ENCODE measurements at regions not wholly inside any gene's neighbourhood (a gene's known extent, or its start where the extent isn't known, plus 50 kb on each side); places are given as distances from the start of the nearest gene placed in this dataset.
A peak's percentile ranks its signal among the peaks of the same experiment; 100 is the strongest.
"Not testable (repeated sequence)": the region's sequence is repeated elsewhere in the genome, so short reads cannot be mapped to it uniquely, and the experiment has no call there.

DNA sequence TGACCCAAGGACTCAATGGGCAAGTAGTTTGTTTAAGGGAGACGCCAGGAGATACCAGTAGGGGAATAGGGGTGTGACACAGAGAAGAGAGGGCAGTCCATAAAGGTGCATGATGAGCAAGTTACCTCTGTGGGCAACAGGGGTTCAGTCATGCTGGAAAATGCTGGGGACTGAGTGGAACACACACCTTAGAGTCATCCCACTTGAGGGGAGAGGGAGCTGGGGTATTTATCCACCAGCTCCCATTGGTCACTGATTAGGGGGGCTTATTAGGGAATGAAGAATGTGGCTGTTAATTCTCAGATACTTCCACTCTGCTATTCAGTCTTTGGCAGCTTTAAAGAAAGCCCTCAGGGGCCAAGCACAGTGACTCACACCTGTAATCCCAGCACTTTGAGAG is 67.5 kb upstream of the MRI1 start:
- in situ Hi-C loops (cut with HindIII; ENCODE audit: low sequenced_read_pairs) = no loop called here
- TF ChIP-seq, protein P1, sequence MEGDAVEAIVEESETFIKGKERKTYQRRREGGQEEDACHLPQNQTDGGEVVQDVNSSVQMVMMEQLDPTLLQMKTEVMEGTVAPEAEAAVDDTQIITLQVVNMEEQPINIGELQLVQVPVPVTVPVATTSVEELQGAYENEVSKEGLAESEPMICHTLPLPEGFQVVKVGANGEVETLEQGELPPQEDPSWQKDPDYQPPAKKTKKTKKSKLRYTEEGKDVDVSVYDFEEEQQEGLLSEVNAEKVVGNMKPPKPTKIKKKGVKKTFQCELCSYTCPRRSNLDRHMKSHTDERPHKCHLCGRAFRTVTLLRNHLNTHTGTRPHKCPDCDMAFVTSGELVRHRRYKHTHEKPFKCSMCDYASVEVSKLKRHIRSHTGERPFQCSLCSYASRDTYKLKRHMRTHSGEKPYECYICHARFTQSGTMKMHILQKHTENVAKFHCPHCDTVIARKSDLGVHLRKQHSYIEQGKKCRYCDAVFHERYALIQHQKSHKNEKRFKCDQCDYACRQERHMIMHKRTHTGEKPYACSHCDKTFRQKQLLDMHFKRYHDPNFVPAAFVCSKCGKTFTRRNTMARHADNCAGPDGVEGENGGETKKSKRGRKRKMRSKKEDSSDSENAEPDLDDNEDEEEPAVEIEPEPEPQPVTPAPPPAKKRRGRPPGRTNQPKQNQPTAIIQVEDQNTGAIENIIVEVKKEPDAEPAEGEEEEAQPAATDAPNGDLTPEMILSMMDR (IDR thresholded peaks at IDR 0.05; ENCODE audit: low read depth, low read length) = no peak
- no peak overlapping the region for H3K4me3 ChIP-seq (ENCODE audit: low read depth, low read length)
- no peak for DNase-seq (ENCODE audit: low read depth, low spot score)

DNA sequence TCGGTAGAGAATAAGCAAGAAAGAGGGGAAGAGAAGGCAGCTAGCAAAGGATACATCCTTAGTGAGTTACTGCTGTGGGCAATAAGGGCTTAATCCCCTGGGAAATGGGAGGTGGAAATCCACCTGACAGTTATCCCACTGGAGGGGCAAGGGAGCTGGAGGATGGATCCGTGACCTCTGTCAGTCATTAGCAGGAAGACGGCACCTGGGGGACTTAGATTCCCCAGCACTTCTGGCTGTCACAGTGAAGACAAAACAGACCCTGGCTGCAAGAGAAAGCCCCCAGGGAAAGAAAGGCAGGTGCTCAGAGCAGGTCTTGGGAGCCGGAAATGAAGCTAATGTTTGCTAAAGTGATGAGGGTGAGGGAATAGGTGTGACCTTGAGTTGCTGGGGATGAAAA is 70.4 kb upstream of the MRI1 start:
- in situ Hi-C loops (cut with HindIII; ENCODE audit: low sequenced_read_pairs) = no loop called here
- DNase-seq (ENCODE audit: low read depth, low spot score) = no peak
- H3K4me3 ChIP-seq (ENCODE audit: low read depth, low read length) = no peak overlapping the region
- TF ChIP-seq, protein P1 (IDR thresholded peaks at IDR 0.05; ENCODE audit: low read depth, low read length) = no peak

DNA sequence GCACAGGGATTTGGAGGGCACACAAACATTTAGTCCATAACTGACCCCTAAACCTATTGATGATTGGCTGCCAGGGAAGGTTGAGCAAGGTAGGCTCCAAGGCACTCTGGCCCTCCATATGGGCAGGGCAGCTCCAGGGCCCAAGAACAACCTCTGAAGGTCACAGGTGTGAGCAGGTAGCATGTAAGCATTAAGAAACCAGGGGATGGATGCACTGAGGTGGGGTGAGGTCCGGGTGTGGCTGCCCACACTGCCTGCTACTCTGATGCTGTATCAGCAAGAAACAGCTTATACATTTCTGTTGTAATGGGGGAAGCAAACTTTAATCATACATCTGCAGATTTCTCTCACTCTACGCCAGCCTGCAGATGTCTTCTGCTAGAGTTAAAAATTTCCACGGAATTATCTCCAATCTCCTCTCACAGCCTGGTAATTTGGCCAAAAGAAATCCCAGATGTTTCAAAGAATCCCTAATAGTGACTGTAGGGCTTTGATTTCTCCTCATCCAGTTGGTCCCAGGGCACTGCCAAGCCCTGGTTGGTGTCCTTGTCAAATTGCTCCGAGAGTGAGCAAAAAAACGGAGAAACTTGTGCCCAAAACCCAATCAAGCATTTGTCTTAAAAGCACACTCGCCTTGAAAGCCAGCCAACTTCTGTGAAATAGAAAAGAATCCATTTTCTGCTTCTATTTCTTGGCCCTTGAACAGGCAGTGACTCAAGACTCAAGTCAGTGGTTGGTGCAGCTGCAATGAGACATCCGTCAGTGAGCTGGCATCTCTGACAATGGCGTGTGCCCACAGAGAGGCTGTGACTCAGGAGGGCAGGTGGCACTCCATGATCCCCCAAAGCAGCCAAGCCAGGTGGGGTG is 72.5 kb upstream of the MRI1 start:
- in situ Hi-C loops (cut with HindIII; ENCODE audit: low sequenced_read_pairs) = no loop called here
- TF ChIP-seq, protein P1 (IDR thresholded peaks at IDR 0.05; ENCODE audit: low read depth, low read length) = no peak
- H3K4me3 ChIP-seq (ENCODE audit: low read depth, low read length) = no peak overlapping the region
- peak; percentile 69 for DNase-seq (ENCODE audit: low read depth, low spot score)

DNA sequence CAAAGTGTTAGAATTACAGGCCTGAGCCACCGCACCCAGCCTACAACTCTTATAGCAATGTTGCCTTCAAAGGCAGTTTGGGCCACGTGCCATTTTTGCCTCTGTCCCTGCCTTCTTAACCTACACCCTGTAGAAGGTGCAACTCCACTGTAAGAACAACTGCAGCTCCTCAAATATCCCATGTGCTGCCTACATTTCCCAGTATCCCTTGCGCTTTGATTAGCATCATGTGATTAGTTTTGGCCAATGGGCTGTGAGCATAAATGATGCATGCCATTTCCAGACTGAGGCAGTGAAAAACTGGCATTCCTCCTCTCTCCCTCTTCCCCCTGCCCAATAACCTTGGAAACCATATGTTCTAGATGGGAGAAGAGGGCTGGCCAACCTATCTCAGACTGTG is 75.2 kb upstream of the MRI1 start:
- no peak overlapping the region for H3K4me3 ChIP-seq (ENCODE audit: low read depth, low read length)
- TF ChIP-seq, protein P1 (IDR thresholded peaks at IDR 0.05; ENCODE audit: low read depth, low read length) = no peak
- in situ Hi-C loops (cut with HindIII; ENCODE audit: low sequenced_read_pairs) = no loop called here

DNA sequence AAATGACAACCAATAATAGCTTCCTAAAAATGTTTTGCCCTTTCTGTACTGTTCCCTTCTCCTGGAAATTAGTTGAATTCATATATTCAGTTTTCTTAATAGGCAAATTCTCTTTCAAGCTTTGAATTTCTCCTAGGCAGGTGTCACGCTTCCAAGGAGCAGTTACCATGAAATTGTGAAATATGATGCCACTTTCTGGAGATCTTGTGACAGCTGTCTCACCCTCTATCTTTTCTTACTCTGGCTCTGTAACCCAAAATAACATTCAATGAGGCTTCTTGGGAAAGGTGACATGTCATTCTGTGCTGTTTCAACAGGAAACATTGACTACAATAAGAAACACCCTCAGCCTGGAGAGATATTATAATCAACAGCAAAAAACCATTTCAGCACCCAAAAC is 80.3 kb upstream of the MRI1 start:
- no peak for DNase-seq (ENCODE audit: low read depth, low spot score)
- TF ChIP-seq, protein P1 (IDR thresholded peaks at IDR 0.05; ENCODE audit: low read depth, low read length) = no peak
- no peak overlapping the region for H3K4me3 ChIP-seq (ENCODE audit: low read depth, low read length)
- in situ Hi-C loops (cut with HindIII; ENCODE audit: low sequenced_read_pairs) = no loop called here

More for the DNA sequence above, 75.2 kb upstream of the MRI1 start:
- DNase-seq (ENCODE audit: low read depth, low spot score) = no peak

DNA sequence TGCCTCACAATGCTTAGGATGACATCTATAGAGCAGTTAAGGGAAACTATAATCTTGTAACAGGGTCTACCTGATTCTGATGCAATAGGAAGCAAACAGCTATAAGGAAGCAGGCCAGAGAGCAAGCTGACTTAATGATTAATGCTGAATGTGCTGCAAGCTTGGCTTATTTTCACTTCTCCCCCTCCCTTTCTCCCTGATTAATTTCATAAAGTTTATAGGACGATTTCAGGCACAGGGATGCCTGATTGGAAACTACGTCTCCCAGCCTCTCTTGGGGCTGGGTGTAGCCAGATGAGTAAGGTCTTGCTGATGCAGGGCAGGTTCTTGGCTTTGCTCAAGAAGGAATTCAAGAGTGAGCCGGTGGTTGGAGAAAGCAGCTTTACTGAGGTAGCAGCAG is 82.8 kb upstream of the MRI1 start:
- H3K4me3 ChIP-seq (ENCODE audit: low read depth, low read length) = no peak overlapping the region
- DNase-seq (ENCODE audit: low read depth, low spot score) = no peak
- TF ChIP-seq, protein P1 (IDR thresholded peaks at IDR 0.05; ENCODE audit: low read depth, low read length) = no peak
- in situ Hi-C loops (cut with HindIII; ENCODE audit: low sequenced_read_pairs) = no loop called here

DNA sequence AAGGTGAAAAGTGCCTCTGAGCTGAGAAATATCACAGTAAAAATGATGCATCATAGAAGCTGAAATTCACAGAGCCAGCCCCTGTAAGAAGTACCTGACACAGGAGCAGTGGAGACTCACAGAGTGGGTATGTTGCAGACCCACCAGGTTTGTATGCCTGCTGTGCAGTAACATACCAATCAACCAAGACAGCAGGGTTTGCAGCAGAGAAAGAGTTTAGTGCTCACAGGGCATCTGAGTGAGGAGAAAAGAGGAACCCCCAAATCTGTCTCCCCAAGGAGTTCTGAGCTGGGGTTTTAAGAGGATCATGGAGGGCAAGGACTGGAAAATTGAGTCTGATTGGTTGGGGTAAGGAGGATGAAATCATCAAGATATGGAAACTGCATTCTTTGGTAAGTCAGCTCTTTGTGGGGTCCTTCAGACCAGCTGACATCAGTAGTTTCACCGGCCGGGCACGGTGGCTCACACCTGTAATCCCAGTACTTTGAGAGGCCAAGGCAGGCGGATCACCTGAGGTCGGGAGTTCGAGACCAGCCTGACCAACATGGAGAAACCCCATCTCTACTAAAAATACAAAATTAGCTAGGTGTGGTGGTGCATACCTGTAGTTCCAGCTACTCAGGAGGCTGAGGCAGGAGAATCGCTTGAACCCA is 83.5 kb upstream of the MRI1 start:
- in situ Hi-C loops (cut with HindIII; ENCODE audit: low sequenced_read_pairs); DNase-seq (ENCODE audit: low read depth, low spot score); H3K4me3 ChIP-seq (ENCODE audit: low read depth, low read length): not testable (repeated sequence)

DNA sequence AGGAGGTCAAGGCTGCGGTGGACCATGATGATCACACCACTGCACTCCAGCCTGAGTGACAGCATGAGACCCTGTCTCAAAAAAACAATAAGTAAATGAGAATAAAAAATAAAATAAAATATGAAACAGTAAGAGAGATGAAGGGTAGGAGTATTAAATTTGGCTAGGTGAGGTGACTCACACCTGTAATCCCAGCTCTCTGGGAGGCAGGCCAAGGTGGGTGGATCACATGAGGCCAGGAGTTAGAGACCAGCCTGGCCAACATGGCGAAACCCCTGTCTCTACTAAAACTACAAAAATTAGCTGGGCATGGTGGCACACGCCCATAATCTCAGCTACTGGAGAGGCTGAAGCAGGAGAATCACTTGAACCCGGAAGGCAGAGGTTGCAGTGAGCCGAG is 87.4 kb upstream of the MRI1 start:
- in situ Hi-C loops (cut with HindIII; ENCODE audit: low sequenced_read_pairs) = not testable (repeated sequence)

DNA sequence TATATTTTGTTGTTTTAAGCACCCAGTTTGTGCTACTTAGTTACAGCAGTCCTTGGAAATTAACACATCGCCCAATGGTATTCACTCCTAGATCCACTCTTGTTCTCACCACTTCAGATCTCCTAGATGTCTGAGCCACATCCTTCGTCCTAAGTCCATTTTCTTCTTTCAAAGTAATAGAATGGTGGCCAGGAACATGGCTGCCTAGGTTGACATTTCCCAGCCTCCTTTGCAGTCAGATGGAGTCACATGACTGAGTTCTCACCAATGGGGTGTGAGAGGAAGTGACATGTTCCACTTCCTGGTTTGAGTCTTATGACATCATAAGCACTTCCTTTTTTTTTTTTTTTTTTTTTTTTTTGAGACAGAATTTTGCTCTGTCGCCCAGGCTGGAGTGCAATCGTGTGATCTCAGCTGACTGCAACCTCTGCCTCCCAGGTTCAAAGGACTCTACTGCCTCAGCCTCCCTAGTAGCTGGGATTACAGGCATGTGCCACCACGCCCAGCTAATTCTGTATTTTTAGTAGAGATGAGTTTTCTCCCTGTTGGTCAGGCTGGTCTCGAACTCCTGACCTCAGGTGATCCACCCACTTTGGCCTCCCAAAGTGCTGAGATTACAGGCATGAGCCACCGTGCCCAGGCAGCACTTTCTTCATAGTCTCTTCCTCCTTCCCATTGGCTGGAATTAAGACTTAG is 91.7 kb upstream of the MRI1 start:
- in situ Hi-C loops (cut with HindIII; ENCODE audit: low sequenced_read_pairs); H3K4me3 ChIP-seq (ENCODE audit: low read depth, low read length): not testable (repeated sequence)
- DNase-seq (ENCODE audit: low read depth, low spot score) = peak; percentile 8

More for the DNA sequence above, 87.4 kb upstream of the MRI1 start:
- DNase-seq (ENCODE audit: low read depth, low spot score); H3K4me3 ChIP-seq (ENCODE audit: low read depth, low read length): not testable (repeated sequence)

Measured in astrocyte of the spinal cord (primary cell).